VCaP (cell line): ENCODE measurements at regions not wholly inside any gene's neighbourhood (a gene's known extent, or its start where the extent isn't known, plus 50 kb on each side); places are given as distances from the start of the nearest gene placed in this dataset.

Experiments
- H3K27ac ChIP-seq: fragments of 450-650 bp; 2 replicates; pipeline ENCODE4 v1.5.1; 2017
- TF ChIP-seq, protein P1 (sequence below): fragments of 450-650 bp; conservative IDR thresholded peaks from 2 replicates; pipeline ENCODE4 v1.5.1; 2017; ENCODE audit warnings: mild to moderate bottlenecking, moderate library complexity

DNA sequence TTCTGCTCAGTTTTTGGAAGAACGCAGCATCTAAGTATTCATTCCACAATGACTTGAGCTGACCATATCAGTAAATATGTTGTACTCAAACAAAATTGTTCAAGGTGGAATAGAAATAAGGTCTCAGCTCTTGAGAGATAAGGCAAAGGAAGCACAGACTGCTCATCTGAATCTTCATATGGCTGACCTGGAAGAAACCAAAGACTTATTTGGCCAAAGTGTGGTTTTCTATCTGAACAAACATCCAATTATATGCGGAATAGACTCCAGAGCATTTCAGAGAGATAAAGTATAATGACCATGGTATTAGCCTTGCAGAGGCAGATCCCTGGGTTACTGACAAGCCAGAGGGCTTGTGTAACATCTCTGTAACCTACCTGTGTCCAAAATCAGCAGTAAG, 308.7 kb downstream of the CD83 start:
- no peak overlapping the region for H3K27ac ChIP-seq
- TF ChIP-seq, protein P1, sequence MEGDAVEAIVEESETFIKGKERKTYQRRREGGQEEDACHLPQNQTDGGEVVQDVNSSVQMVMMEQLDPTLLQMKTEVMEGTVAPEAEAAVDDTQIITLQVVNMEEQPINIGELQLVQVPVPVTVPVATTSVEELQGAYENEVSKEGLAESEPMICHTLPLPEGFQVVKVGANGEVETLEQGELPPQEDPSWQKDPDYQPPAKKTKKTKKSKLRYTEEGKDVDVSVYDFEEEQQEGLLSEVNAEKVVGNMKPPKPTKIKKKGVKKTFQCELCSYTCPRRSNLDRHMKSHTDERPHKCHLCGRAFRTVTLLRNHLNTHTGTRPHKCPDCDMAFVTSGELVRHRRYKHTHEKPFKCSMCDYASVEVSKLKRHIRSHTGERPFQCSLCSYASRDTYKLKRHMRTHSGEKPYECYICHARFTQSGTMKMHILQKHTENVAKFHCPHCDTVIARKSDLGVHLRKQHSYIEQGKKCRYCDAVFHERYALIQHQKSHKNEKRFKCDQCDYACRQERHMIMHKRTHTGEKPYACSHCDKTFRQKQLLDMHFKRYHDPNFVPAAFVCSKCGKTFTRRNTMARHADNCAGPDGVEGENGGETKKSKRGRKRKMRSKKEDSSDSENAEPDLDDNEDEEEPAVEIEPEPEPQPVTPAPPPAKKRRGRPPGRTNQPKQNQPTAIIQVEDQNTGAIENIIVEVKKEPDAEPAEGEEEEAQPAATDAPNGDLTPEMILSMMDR: no peak

DNA sequence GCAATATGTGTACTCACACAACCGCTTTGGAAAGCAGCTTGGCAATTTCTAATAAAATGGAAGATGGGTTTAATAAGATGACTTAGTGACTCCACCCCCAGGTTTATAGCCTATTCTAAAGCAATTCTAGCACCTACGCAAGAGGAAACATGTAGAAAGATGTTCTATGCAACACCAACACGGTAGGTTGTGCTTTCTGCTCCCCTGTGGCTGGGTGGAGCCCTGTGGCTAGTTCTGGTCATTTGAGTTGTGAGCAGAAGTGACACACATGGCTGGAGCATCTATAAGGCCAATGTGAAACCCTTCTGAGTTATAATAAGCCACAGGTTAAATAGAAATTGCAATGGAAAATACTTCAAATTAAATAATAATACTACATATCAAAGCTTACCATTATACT, 310.7 kb downstream of the CD83 start:
- H3K27ac ChIP-seq: no peak overlapping the region
- TF ChIP-seq, protein P1: no peak

DNA sequence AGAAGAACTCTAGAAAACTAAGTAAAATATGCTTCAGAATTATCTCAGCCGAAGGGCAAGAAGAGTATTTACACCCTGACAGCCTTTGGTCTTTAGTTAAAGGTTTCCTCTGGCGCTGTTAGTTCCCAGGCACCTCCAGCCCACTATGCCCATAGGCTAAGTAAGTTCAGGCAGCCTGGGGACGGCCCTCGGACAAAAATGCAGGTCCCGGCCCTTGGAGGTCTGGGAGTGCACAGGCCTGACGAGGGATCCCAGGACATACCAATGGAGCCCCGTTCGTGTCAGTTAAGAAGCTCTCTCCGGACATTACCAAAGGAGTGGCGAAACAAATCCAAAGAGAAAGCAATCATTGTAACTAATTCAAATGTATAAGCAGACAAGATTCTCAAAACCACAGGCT, 311.8 kb downstream of the CD83 start:
- TF ChIP-seq, protein P1: no peak
- no peak overlapping the region for H3K27ac ChIP-seq

DNA sequence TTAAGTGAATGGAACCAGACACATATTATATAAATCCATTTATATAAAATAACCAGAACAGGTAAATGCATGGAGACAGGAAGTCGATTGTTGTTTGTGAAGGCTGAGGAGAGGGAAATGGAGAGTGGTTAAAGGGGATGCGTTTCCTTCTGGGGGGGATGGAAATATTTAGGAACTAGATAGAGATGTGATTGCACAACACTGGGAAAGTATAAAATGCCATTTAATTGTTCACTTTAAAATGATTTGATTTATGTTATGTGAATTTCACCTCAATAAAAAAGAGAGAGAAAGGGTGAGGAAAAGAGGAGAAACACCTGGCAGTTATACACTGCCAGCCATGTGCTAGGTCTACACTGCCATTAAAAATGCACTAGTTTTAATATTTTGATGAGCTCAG, 312.6 kb downstream of the CD83 start:
- TF ChIP-seq, protein P1: no peak
- no peak overlapping the region for H3K27ac ChIP-seq

DNA sequence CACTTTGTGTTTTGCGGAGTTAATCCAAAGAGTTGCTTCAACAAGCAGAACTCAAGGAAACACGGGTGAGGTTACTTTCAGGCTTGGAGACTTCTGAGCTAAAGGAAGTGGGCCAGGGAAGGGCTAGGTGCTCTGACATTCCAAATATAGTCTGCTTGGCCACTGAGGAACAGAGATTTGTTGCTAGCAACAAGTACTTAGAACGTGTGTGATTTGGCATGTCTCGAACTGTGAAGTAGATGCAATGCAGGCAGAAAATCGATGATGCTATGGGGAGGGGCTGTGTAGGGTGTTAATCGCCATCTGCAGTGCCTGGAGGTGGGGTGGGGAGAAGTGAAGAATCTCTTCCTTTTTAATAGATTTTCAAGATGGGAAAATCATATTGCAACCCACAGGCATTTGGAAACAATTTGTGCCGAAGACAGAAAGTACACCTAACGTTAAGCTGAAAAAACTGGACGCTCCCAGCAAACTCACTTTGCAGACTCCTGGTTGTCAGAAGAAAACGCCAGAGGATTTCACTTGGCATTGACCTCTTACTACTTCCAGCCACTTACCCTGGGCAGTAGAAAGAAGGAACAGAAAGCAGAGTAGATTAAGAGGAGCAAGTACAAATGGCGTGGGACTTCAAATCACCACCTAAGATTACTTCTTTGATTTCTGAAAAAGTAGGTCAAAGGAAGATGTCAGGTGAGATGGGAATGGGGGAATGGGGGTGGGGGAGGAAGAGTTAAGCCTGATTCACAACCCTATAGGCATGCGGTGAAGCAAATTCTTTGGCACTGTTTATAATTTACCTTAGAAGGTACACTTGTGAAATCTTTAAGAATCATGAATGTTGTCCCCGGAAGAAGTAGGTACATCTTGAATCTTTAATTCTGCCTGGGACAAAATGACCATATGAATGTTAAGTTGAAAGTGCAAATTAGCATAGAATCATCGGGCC, 314.1 kb downstream of the CD83 start:
- TF ChIP-seq, protein P1: no peak
- no peak overlapping the region for H3K27ac ChIP-seq

DNA sequence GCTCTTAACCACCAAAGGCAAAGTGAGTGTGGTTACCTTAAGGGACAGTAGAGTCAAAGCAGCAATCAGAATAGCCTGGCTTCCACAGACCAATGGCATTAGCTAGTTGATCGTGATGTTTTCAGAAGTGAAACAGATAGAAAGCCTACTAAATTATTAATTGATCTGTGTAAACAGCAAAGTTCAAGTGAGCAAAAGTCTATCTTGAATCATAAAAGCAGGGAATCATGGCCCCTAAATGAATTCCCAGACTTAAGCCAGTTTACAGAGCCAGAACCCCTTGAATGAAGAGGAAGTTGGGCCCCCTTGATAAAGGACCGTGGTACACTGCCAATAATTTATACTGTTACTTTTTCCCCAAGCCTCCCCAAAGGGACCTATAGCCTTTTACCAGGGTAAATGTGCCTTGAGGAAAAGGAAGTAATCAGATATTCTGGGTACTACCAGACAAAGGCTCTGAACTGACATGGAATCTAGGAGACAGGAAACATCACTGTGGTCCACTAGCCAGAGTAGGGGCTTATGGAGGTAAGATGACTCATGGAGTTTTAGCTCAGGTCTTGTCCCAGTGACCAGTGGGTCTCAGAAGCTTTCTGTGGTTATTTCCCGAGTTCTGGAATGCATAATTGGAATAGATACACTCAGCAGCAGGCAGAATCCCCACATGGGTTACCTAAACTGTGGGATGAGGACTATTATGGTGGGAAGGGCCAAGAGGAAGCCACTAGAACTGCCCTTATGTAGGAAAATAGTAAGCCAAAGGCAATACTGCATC, 317.5 kb downstream of the CD83 start:
- H3K27ac ChIP-seq: no peak overlapping the region
- TF ChIP-seq, protein P1: no peak

DNA sequence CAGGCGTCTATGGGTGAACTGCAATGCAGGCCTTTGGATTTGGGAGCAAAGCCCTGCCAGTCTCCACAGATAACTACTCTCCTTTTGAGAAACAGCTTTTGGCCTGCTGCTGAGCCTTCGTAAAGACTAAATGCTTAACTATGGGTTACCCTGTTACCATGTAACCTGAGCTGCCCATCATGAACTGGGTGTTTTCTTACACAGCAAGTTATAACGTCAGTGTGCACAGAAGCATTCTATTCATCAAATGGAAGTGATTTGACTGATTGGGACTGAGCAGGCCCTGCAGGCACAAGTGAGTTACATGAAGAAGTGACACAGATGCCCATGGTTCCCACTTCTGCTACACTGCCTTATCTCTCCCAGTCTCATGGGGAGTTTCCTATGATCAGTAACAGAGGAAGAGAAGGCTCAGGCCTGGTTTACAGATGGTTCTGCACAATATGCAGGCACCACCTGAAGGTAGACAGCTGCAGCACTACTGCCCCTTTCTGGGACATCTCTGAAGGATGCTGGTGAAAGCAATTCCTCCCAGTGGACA, 319.1 kb downstream of the CD83 start:
- H3K27ac ChIP-seq: no peak overlapping the region
- TF ChIP-seq, protein P1: no peak
